ENCODE measurements at regions not wholly inside any gene's neighbourhood (a gene's known extent, or its start where the extent isn't known, plus 50 kb on each side); places are given as distances from the start of the nearest gene placed in this dataset.

DNA sequence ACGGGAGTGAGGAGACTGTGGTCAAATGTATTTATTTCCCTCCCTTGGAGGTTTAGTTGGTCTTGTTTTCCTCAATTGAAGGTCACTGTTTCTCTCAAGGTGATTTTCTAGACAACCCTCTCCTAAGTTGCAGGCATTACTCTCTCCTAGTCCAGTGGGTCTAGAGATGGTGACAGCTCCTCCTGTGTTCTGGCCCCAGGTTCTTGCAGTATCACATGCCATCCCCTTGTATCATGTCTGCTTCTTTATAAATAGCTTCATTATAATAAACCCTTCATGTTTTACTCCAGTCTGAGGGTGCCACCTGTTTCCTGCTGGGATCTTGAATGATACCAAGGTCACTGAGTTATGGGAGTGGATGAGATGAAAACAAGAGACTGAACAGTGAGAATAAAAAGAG lies 208.0 kb upstream of the KCNN2 start:
- no peaks in the 10 kb centered on the region for H3K27me3 ChIP-seq
- H3K36me3 ChIP-seq: no peaks in the 10 kb centered on the region
- H3K4me3 ChIP-seq: no peak overlapping the region
- no peak overlapping the region for H3K27ac ChIP-seq
- TF ChIP-seq CTCF (IDR thresholded peaks at IDR 0.05; ENCODE audit: low read depth, low read length): no peak
- no peaks in the 10 kb centered on the region for H3K4me1 ChIP-seq (ENCODE audit: low read depth)
- H3K9me3 ChIP-seq (ENCODE audit: low read depth): no peaks in the 10 kb centered on the region
- DNase-seq (ENCODE audit: low read depth in 1 of 2, low spot score in 1 of 2): no peak

DNA sequence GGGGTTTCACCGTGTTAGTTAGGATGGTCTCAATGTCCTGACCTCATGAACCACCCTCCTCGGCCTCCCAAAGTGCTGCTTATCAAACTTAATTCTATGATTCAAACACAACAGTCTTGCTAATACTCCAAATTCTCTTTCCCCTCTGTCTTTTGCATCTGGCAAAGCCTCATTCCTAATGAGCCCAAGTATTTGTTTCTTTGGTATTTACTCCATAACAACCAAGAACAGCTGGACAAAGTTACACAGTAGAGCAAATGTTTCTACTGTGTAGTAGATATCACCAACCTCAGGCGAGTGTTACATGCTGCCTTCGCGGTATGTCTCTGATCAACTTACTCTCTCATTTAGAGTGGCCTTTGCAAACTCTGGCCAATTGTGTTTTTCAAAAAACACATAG lies 195.8 kb upstream of the KCNN2 start:
- Histone ChIP-seq H3K4me3 (no peak overlapping the region), H3K9me3 (ENCODE audit: low read depth) (no peaks in the 10 kb centered on the region), H3K4me1 (ENCODE audit: low read depth) (no peaks in the 10 kb centered on the region), H3K27me3 (no peaks in the 10 kb centered on the region), H3K36me3 (no peaks in the 10 kb centered on the region), H3K27ac (no peak overlapping the region)
- DNase-seq (ENCODE audit: low read depth in 1 of 2, low spot score in 1 of 2): no peak
- no peak for TF ChIP-seq CTCF (IDR thresholded peaks at IDR 0.05; ENCODE audit: low read depth, low read length)

- no peak overlapping the region for H3K4me3 ChIP-seq
- no peaks in the 10 kb centered on the region for H3K9me3 ChIP-seq (ENCODE audit: low read depth)
- no peak overlapping the region for H3K27ac ChIP-seq
- no peak for TF ChIP-seq CTCF (IDR thresholded peaks at IDR 0.05; ENCODE audit: low read depth, low read length)
- peak in 1 of 2 donors; percentile 2 for DNase-seq (ENCODE audit: low read depth in 1 of 2, low spot score in 1 of 2)
- no peaks in the 10 kb centered on the region for H3K27me3 ChIP-seq
- peaks cover 8% of the 10 kb centered on the region for H3K4me1 ChIP-seq (ENCODE audit: low read depth)
- H3K36me3 ChIP-seq: no peaks in the 10 kb centered on the region
Measured at GRCh38 chr5:114174131-114174530, 187.7 kb upstream of the KCNN2 start.

DNA sequence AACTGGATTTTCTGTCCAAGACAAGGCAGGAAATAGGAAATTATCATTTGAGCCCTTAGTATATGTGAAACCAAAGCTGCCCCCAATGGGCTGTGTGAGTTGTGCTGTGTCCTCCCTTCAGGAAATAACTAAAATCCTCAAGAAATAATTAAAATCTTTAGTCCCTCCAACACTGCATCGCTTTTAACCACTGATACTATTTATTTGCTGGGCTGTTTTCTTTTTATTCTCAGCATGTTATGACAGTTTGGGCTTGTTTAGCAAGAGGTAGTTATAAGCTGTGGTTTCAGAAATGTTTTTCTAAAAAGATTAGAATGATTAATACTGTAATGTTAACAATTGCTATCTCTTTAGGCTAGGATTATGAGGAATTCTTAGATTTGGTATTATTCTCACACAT lies 187.0 kb upstream of the KCNN2 start:
- no peaks in the 10 kb centered on the region for H3K27me3 ChIP-seq
- no peak for TF ChIP-seq CTCF (IDR thresholded peaks at IDR 0.05; ENCODE audit: low read depth, low read length)
- DNase-seq (ENCODE audit: low read depth in 1 of 2, low spot score in 1 of 2): peak in 1 of 2 donors; percentile 13
- H3K27ac ChIP-seq: no peak overlapping the region
- H3K36me3 ChIP-seq: no peaks in the 10 kb centered on the region
- no peaks in the 10 kb centered on the region for H3K9me3 ChIP-seq (ENCODE audit: low read depth)
- no peak overlapping the region for H3K4me3 ChIP-seq
- peaks cover 14% of the 10 kb centered on the region for H3K4me1 ChIP-seq (ENCODE audit: low read depth)

DNA sequence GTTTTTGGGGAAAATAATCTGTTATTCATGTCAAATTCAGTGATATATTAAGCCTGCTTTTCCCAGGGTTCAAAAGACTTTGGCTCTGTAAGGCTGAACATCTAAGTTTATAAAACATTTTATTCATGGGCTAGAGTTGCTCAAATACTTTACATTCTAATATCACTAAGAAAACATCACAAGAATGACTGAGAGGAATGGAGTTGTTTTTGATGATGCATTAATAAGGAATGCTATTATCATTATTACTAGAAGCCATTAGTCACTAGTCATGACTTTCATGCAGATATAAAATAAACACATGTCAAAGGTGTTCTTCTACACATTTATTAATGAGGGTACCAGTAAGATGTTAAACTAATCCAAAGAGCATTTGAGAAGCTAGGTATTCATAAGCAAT lies 185.5 kb upstream of the KCNN2 start:
- Histone ChIP-seq H3K36me3 (no peaks in the 10 kb centered on the region), H3K27me3 (no peaks in the 10 kb centered on the region), H3K4me3 (no peak overlapping the region), H3K4me1 (ENCODE audit: low read depth) (peaks cover 14% of the 10 kb centered on the region), H3K27ac (no peak overlapping the region), H3K9me3 (ENCODE audit: low read depth) (no peaks in the 10 kb centered on the region)
- DNase-seq (ENCODE audit: low read depth in 1 of 2, low spot score in 1 of 2): peak in 1 of 2 donors; percentile 46
- TF ChIP-seq CTCF (IDR thresholded peaks at IDR 0.05; ENCODE audit: low read depth, low read length): no peak

DNA sequence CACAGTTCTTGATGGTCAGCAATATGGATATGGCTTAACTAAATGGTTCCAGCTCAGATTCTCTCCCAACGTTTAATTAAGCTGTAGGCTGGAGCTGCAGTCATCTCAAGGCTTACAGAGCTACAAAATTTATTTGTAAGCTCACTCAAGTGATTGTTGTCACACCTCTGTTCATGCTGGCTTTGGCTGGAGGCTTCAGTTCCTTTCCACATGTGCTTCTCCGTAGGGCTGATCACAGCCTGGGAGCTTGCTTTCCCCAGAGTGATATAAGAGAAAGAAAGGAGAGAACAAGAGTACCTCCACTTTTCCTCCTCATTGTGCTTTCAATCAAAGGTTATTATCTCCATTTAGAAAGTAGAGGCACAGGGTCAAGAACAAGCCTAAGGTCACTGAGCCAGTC lies 182.7 kb upstream of the KCNN2 start:
- TF ChIP-seq CTCF (IDR thresholded peaks at IDR 0.05; ENCODE audit: low read depth, low read length): no peak
- DNase-seq (ENCODE audit: low read depth in 1 of 2, low spot score in 1 of 2): no peak

More for the DNA sequence above, 182.7 kb upstream of the KCNN2 start:
- no peak overlapping the region for H3K4me3 ChIP-seq
- H3K4me1 ChIP-seq (ENCODE audit: low read depth): peaks cover 18% of the 10 kb centered on the region
- H3K27ac ChIP-seq: peak overlapping the region; percentile 49
- H3K27me3 ChIP-seq: no peaks in the 10 kb centered on the region
- H3K9me3 ChIP-seq (ENCODE audit: low read depth): no peaks in the 10 kb centered on the region
- H3K36me3 ChIP-seq: no peaks in the 10 kb centered on the region
